ENCODE measurements at regions not wholly inside any gene's neighbourhood (a gene's known extent, or its start where the extent isn't known, plus 50 kb on each side); places are given as distances from the start of the nearest gene placed in this dataset.

DNA sequence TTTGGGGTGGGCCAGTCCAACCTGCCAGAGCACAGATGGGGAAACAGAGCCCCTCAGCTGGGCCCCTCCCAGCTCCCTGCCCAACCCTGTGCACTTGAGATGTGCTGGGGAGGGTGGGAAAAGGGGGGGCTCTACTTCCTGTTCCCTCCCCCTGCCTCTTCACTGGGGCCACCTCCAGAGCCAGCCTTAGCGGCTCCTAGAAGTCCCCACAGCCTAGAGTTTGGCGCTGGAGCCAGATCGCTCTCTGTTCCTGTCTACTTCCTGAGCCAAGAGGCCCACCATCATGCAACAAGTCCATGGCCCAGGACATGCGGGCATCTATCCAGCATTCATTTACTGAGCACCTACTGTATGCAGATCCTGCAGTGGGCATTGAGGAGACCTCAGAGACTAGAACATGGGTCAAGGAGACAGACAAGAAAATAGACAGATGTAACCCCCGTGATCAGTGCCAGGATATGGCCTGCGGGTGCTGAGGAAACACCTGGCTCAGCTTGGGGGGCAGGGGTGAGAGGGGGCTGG lies 144.1 kb downstream of the SYF2 start:
- H3K27ac ChIP-seq: no peak overlapping the region
- TF ChIP-seq ZFX (IDR thresholded peaks at IDR 0.05; ENCODE audit: borderline replicate concordance): no peak
- TF ChIP-seq, protein P1, sequence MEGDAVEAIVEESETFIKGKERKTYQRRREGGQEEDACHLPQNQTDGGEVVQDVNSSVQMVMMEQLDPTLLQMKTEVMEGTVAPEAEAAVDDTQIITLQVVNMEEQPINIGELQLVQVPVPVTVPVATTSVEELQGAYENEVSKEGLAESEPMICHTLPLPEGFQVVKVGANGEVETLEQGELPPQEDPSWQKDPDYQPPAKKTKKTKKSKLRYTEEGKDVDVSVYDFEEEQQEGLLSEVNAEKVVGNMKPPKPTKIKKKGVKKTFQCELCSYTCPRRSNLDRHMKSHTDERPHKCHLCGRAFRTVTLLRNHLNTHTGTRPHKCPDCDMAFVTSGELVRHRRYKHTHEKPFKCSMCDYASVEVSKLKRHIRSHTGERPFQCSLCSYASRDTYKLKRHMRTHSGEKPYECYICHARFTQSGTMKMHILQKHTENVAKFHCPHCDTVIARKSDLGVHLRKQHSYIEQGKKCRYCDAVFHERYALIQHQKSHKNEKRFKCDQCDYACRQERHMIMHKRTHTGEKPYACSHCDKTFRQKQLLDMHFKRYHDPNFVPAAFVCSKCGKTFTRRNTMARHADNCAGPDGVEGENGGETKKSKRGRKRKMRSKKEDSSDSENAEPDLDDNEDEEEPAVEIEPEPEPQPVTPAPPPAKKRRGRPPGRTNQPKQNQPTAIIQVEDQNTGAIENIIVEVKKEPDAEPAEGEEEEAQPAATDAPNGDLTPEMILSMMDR (IDR thresholded peaks at IDR 0.05): no peak

DNA sequence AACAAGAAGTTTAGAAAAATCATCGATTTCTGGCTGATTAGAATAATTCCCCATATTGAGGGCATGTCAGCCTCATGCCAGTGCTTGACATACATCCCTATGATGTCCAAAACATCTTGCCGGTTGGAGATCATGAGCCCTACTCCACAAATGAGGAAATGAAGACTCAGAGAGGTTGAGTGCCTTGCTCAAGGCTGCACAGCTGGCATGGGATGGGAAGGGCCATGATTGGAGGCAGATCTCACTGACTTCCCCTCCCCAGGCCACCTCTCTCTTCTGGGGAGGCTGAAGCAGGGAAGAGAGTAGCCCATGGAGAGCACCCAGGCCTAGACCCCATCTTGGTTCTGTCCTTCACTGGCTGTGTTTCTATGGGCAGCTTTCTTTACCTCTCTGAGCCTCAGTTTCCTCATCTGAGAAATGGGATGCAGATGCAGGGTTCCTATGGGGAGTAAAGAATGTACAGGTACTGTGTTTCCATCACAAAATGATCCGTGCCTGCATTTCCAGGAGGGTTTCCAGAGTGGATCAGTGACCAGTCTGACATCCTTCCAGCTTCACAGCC lies 145.7 kb downstream of the SYF2 start:
- no peak for TF ChIP-seq ZFX (IDR thresholded peaks at IDR 0.05; ENCODE audit: borderline replicate concordance)
- TF ChIP-seq, protein P1 (IDR thresholded peaks at IDR 0.05): no peak
- H3K27ac ChIP-seq: no peak overlapping the region

GRCh38 chr1:25084407-25084806 lies 147.9 kb downstream of the SYF2 start:
- no peak overlapping the region for H3K27ac ChIP-seq
- TF ChIP-seq ZFX (IDR thresholded peaks at IDR 0.05; ENCODE audit: borderline replicate concordance): no peak
- TF ChIP-seq, protein P1 (IDR thresholded peaks at IDR 0.05): no peak

GRCh38 chr1:25083481-25084345 lies 148.6 kb downstream of the SYF2 start:
- no peak overlapping the region for H3K27ac ChIP-seq
- TF ChIP-seq, protein P1 (IDR thresholded peaks at IDR 0.05): no peak
- TF ChIP-seq ZFX (IDR thresholded peaks at IDR 0.05; ENCODE audit: borderline replicate concordance): no peak

DNA sequence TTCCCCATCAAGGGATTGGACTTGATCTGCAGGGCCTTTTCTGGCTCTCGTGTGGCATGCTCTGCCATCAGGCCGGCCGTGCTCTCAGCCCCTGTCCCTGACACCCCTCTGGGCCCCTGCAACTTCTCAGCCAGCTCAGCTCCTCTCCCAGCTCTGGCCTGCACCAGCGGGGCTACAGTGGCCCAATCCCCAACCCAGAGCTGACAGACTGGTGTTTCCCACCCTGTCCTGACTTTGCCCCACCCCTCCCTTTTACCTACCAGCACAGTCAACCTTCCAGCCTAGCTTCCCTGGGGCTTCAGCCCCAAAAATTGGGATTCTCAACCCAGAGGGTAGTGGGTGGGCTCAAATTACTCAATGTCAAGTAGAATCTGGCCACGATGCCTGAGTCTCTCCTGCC lies 149.3 kb downstream of the SYF2 start:
- H3K27ac ChIP-seq: no peak overlapping the region
- no peak for TF ChIP-seq ZFX (IDR thresholded peaks at IDR 0.05; ENCODE audit: borderline replicate concordance)
- TF ChIP-seq, protein P1 (IDR thresholded peaks at IDR 0.05): no peak

- H3K27ac ChIP-seq: no peak overlapping the region
- TF ChIP-seq, protein P1 (IDR thresholded peaks at IDR 0.05): no peak
- no peak for TF ChIP-seq ZFX (IDR thresholded peaks at IDR 0.05; ENCODE audit: borderline replicate concordance)
These were observed 149.9 kb downstream of the SYF2 start for GRCh38 chr1:25082216-25082899.
